Neuronal stem cell (in vitro differentiated cells): ENCODE measurements at regions not wholly inside any gene's neighbourhood (a gene's known extent, or its start where the extent isn't known, plus 50 kb on each side); places are given as distances from the start of the nearest gene placed in this dataset.

ENCODE experiments used
- DNase-seq: peaks from one replicate; pipeline ENCODE4 v3.0.0-alpha.2; 2013; ENCODE audit warnings: low spot score
- H2AFZ ChIP-seq: one replicate; pipeline ENCODE4 v1.6.1; 2013; ENCODE audit warnings: mild to moderate bottlenecking, low read length, inconsistent platforms
- H2AK5ac ChIP-seq: 2 replicates; pipeline ENCODE4 v1.6.1; 2013; ENCODE audit warnings: low read depth, mild to moderate bottlenecking, inconsistent platforms, low read length, moderate library complexity, mixed read lengths
- H2BK120ac ChIP-seq: 2 replicates; pipeline ENCODE4 v1.6.1; 2013; ENCODE audit warnings: low read depth, mild to moderate bottlenecking, inconsistent platforms, low read length, moderate library complexity, mixed read lengths
- H2BK12ac ChIP-seq: one replicate; pipeline ENCODE4 v1.6.1; 2013; ENCODE audit warnings: low read length, inconsistent platforms
- H2BK15ac ChIP-seq: 2 replicates; pipeline ENCODE4 v1.6.1; 2013; ENCODE audit warnings: mild to moderate bottlenecking, low read length, inconsistent platforms, mixed read lengths
- H2BK5ac ChIP-seq: one replicate; pipeline ENCODE4 v1.6.1; 2013; ENCODE audit warnings: inconsistent platforms, mild to moderate bottlenecking, low read length, moderate library complexity
- H3K14ac ChIP-seq: one replicate; pipeline ENCODE4 v1.6.1; 2013; ENCODE audit warnings: low read length, inconsistent platforms
- H3K18ac ChIP-seq: 2 replicates; pipeline ENCODE4 v1.6.1; 2013; ENCODE audit warnings: low read length, inconsistent platforms
- H3K23ac ChIP-seq: 2 replicates; pipeline ENCODE4 v1.6.1; 2013; ENCODE audit warnings: low read depth, mild to moderate bottlenecking, mixed read lengths, low read length, inconsistent platforms; ENCODE audit not compliant: poor library complexity
- H3K27ac ChIP-seq: replicated peaks from 3 replicates; pipeline ENCODE4 v1.5.1; 2013; ENCODE audit warnings: low read length, inconsistent platforms
- H3K27me3 ChIP-seq, 3 experiments: 2 replicates each; pipeline ENCODE4 v1.6.1; 2013; ENCODE audit warnings: low read length in 3 of 3, mild to moderate bottlenecking in 2 of 3, inconsistent platforms in 1 of 3, low read depth in 1 of 3, mixed read lengths in 1 of 3, moderate library complexity in 1 of 3; ENCODE audit not compliant: control insufficient read depth in 3 of 3, insufficient read depth in 3 of 3
- H3K36me3 ChIP-seq, 2 donors: replicated peaks in 1 of 2; 2 replicates each; pipeline ENCODE4 v1.6.1; 2013; ENCODE audit warnings: low read length in 2 of 2; ENCODE audit not compliant: control insufficient read depth in 2 of 2, insufficient read depth in 2 of 2
- H3K4ac ChIP-seq: 2 replicates; pipeline ENCODE4 v1.6.1; 2013; ENCODE audit warnings: inconsistent platforms, mild to moderate bottlenecking, low read length, moderate library complexity
- H3K4me1 ChIP-seq, 2 donors: 1 replicate in 1 of 2; 2 replicates in 1 of 2; pipeline ENCODE4 v1.6.1; 2013; ENCODE audit warnings: low read length in 2 of 2, low read depth in 1 of 2; ENCODE audit not compliant: control insufficient read depth in 2 of 2, insufficient read depth in 1 of 2
- H3K4me2 ChIP-seq: one replicate; pipeline ENCODE4 v1.6.1; 2013; ENCODE audit warnings: mild to moderate bottlenecking, low read length, inconsistent platforms; ENCODE audit not compliant: insufficient read depth, poor library complexity, severe bottlenecking
- H3K4me3 ChIP-seq, 2 donors: 2 replicates each; pipeline ENCODE4 v1.5.1; 2013; ENCODE audit warnings: low read length in 2 of 2, mild to moderate bottlenecking in 2 of 2, inconsistent platforms in 1 of 2, moderate library complexity in 1 of 2
- H3K79me1 ChIP-seq: one replicate; pipeline ENCODE4 v1.6.1; 2013; ENCODE audit warnings: low read depth, mild to moderate bottlenecking, inconsistent platforms, low read length, moderate library complexity
- H3K9ac ChIP-seq: one replicate; pipeline ENCODE4 v1.6.1; 2013; ENCODE audit warnings: mild to moderate bottlenecking, low read depth, low read length, inconsistent platforms; ENCODE audit not compliant: poor library complexity
- H3K9me3 ChIP-seq, 2 donors: replicated peaks in 1 of 2; 2 replicates each; pipeline versions ENCODE3 to v1.6.1; 2013; ENCODE audit warnings: low read length in 2 of 2, mild to moderate bottlenecking in 2 of 2, inconsistent platforms in 1 of 2, low read depth in 1 of 2, mixed read lengths in 1 of 2, moderate library complexity in 1 of 2; ENCODE audit not compliant: control insufficient read depth in 2 of 2, insufficient read depth in 1 of 2
- H4K8ac ChIP-seq: one replicate; pipeline ENCODE4 v1.6.1; 2013; ENCODE audit warnings: low read depth, mild to moderate bottlenecking, inconsistent platforms, low read length, moderate library complexity
- H4K91ac ChIP-seq: one replicate; pipeline ENCODE4 v1.6.1; 2013; ENCODE audit warnings: low read length, low read depth, mild to moderate bottlenecking, inconsistent platforms; ENCODE audit not compliant: poor library complexity
- WGBS, 2 donors: extraction: QIAGEN DNeasy Blood & Tissue Kit; methylation state at CpG; one replicate each; pipeline ENCODE4 v1.1.7; 2013; ENCODE audit warnings: missing lambda C conversion rate in 2 of 2, mixed read lengths in 1 of 2; ENCODE audit not compliant: insufficient read length in 2 of 2, insufficient replicate concordance in 1 of 2; ENCODE audit errors: extremely low coverage in 2 of 2; 5-methylcytosine and 5-hydroxymethylcytosine counted together

DNA sequence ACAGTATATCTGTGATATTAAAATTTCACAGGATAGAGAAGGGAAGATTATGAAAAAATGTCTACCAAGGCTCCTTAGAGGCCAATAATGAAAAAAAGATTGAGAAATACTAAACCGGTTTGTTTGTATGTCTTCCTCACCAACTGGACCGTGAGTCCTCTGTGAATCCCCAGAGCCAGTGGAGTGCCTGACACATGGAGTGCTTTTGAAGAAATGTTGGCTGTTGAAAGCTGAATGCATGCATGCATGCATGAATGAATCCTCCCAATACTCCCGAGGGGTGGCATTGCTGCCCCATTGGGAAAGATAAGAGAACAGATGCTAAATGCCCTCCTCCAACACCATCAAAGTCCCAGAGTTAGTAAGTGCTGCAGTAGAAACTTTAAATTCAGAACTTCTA, 152.7 kb upstream of the SERP2 start:
- no peak overlapping the region for H2AFZ ChIP-seq
- no peak overlapping the region for H2BK120ac ChIP-seq
- H4K8ac ChIP-seq = no peak overlapping the region
- no CpG with 5 or more reads among the region's 3 CpGs for WGBS, 2 donors
- H2BK12ac ChIP-seq = no peak overlapping the region
- H4K91ac ChIP-seq = no peak overlapping the region
- no peak overlapping the region for H3K4me3 ChIP-seq
- DNase-seq = no peak
- no peak overlapping the region for H3K14ac ChIP-seq
- H3K4ac ChIP-seq = no peak overlapping the region
- no peak overlapping the region for H2AK5ac ChIP-seq
- no peak overlapping the region for H3K9ac ChIP-seq
- H3K23ac ChIP-seq = no peak overlapping the region
- no peaks in the 10 kb centered on the region for H3K36me3 ChIP-seq
- peaks cover 0 to 6% of the 10 kb centered on the region in 2 donors for H3K4me1 ChIP-seq
- no peaks in the 10 kb centered on the region for H3K9me3 ChIP-seq
- H3K18ac ChIP-seq = no peak overlapping the region
- no peak overlapping the region for H2BK5ac ChIP-seq
- H3K4me2 ChIP-seq = no peak overlapping the region
- H3K27me3 ChIP-seq = no peaks in the 10 kb centered on the region
- H2BK15ac ChIP-seq = no peak overlapping the region
- no peaks in the 10 kb centered on the region for H3K79me1 ChIP-seq
- no peak overlapping the region for H3K27ac ChIP-seq

- H3K27me3 ChIP-seq = no peaks in the 10 kb centered on the region
- no peaks in the 10 kb centered on the region for H3K79me1 ChIP-seq
- no peak overlapping the region for H3K23ac ChIP-seq
- no peak overlapping the region for H3K4ac ChIP-seq
- no peak overlapping the region for H3K9ac ChIP-seq
- no peak overlapping the region for H4K8ac ChIP-seq
- H2AFZ ChIP-seq = no peak overlapping the region
- H3K4me1 ChIP-seq = peaks cover 0 to 6% of the 10 kb centered on the region in 2 donors
- H3K9me3 ChIP-seq = no peaks in the 10 kb centered on the region
- H2BK120ac ChIP-seq = no peak overlapping the region
- WGBS, 2 donors = no CpG with 5 or more reads among the region's 4 CpGs
- no peak overlapping the region for H2BK5ac ChIP-seq
- H3K14ac ChIP-seq = no peak overlapping the region
- H2AK5ac ChIP-seq = no peak overlapping the region
- H3K4me2 ChIP-seq = no peak overlapping the region
- H2BK15ac ChIP-seq = no peak overlapping the region
- DNase-seq = no peak
- no peak overlapping the region for H3K4me3 ChIP-seq
- H4K91ac ChIP-seq = no peak overlapping the region
- H3K18ac ChIP-seq = no peak overlapping the region
- H2BK12ac ChIP-seq = no peak overlapping the region
- H3K27ac ChIP-seq = no peak overlapping the region
- no peaks in the 10 kb centered on the region for H3K36me3 ChIP-seq
These were observed 152.0 kb upstream of the SERP2 start for GRCh38 chr13:44221657-44222056.

DNA sequence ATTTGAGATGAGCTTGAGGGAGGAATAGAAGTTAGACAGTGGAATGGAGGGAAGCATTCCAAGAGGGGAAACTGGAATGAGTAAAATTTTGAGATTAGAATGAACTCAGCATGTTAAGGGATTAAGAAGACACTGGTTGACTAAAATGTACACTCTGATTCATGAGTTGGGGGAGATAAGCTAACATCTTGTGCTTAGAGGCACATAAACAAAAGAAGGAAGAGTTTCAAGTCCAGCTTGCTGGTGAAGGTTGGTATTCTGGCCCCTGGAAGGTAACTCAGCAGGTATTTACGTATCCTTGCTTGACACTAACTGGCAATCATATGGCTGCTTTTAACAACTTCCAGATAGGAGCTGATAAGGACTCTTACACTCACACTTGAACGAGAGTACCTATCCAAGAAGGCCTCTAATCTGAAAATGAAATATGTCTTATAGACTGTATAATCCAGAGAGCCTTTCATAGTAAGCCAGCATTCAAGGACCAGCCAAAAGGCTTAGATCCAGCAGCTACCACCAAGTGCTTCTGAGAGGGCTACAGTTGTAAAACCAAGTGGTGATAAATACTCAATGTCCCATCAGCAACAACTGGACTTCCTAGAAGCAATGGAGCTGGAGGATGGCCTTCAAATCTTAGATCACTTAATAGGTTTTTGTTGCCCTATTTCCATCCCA, 149.7 kb upstream of the SERP2 start:
- no peak overlapping the region for H3K4me2 ChIP-seq
- H2AFZ ChIP-seq = no peak overlapping the region
- H3K36me3 ChIP-seq = no peaks in the 10 kb centered on the region
- no peak overlapping the region for H4K8ac ChIP-seq
- no peak overlapping the region for H3K23ac ChIP-seq
- no peak overlapping the region for H4K91ac ChIP-seq
- WGBS, 2 donors = no CpG with 5 or more reads among the region's 2 CpGs
- no peak overlapping the region for H2BK12ac ChIP-seq
- no peaks in the 10 kb centered on the region for H3K79me1 ChIP-seq
- no peak overlapping the region for H3K14ac ChIP-seq
- no peak overlapping the region for H2BK120ac ChIP-seq
- no peak for DNase-seq
- H3K4me1 ChIP-seq = peaks cover 0 to 6% of the 10 kb centered on the region in 2 donors
- no peak overlapping the region for H2AK5ac ChIP-seq
- H3K4me3 ChIP-seq = no peak overlapping the region
- no peak overlapping the region for H3K4ac ChIP-seq
- no peaks in the 10 kb centered on the region for H3K27me3 ChIP-seq
- H3K9me3 ChIP-seq = peaks cover 0 to 2% of the 10 kb centered on the region in 2 donors
- no peak overlapping the region for H3K27ac ChIP-seq
- H3K18ac ChIP-seq = no peak overlapping the region
- H2BK5ac ChIP-seq = no peak overlapping the region
- no peak overlapping the region for H2BK15ac ChIP-seq
- no peak overlapping the region for H3K9ac ChIP-seq

DNA sequence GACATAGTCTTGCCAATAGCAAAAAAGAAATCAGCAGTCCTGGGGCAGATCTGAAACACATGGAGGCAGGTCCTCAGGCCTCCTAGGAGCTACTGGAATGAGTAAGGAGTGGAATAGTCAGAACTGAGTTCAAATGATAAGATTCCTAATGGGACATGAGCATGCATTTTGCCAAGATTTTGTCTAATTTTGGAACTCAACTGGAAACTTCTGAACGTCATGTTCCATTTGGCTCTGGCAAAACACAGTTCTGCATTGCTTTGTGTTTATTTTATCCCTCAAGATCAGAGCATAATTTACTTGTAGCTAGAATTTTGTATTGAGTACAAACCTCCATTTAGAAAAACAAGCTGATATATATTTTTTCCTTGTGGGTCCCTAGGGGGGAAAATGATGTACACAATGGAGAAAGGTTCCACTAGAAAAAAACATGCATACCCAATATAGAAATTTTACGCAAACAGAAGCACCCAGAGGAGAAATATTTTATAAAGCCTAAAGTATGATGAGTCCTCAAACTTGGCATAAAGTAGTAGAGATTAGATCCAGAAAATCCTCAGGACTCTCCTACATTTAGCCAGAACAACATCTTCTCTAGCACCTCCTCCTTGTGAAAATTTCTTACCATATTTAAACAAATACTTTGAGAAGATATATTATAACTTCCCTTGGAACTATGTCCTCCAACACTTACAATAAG, 149.0 kb upstream of the SERP2 start:
- no peak overlapping the region for H3K14ac ChIP-seq
- H2AFZ ChIP-seq = no peak overlapping the region
- H3K27ac ChIP-seq = no peak overlapping the region
- no peak for DNase-seq
- no peaks in the 10 kb centered on the region for H3K79me1 ChIP-seq
- H2AK5ac ChIP-seq = no peak overlapping the region
- H3K18ac ChIP-seq = no peak overlapping the region
- no peak overlapping the region for H2BK5ac ChIP-seq
- peaks cover 0 to 2% of the 10 kb centered on the region in 2 donors for H3K9me3 ChIP-seq
- H3K4me2 ChIP-seq = no peak overlapping the region
- H2BK120ac ChIP-seq = no peak overlapping the region
- no peak overlapping the region for H4K8ac ChIP-seq
- H4K91ac ChIP-seq = no peak overlapping the region
- peaks cover 2 to 6% of the 10 kb centered on the region in 2 donors for H3K4me1 ChIP-seq
- H3K36me3 ChIP-seq = no peaks in the 10 kb centered on the region
- H3K27me3 ChIP-seq = no peaks in the 10 kb centered on the region
- no CpG with 5 or more reads among the region's 2 CpGs for WGBS, 2 donors
- no peak overlapping the region for H2BK12ac ChIP-seq
- no peak overlapping the region for H2BK15ac ChIP-seq
- no peak overlapping the region for H3K23ac ChIP-seq
- no peak overlapping the region for H3K9ac ChIP-seq
- H3K4me3 ChIP-seq = no peak overlapping the region
- no peak overlapping the region for H3K4ac ChIP-seq
